Fibroblast of villous mesenchyme (primary cell): ENCODE measurements at regions not wholly inside any gene's neighbourhood (a gene's known extent, or its start where the extent isn't known, plus 50 kb on each side); places are given as distances from the start of the nearest gene placed in this dataset.
A peak's percentile ranks its signal among the peaks of the same experiment; 100 is the strongest.

Source experiments
- DNase-seq: peaks from one replicate; pipeline ENCODE4 v3.0.0-alpha.2; 2010; ENCODE audit warnings: low read depth
- H3K4me3 ChIP-seq: 2 replicates; pipeline ENCODE4 v1.5.1; 2011; ENCODE audit warnings: low read depth, mild to moderate bottlenecking, low read length
- CTCF ChIP-seq: IDR thresholded peaks from 2 replicates; pipeline ENCODE4 v1.5.1; 2012; ENCODE audit warnings: low read depth, mild to moderate bottlenecking, low read length; ENCODE audit not compliant: insufficient read depth

GRCh38 chr21:28261298-28261697 is 731.4 kb downstream of the LTN1 start:
- TF ChIP-seq CTCF: no peak
- no peak for DNase-seq
- no peak overlapping the region for H3K4me3 ChIP-seq

DNA sequence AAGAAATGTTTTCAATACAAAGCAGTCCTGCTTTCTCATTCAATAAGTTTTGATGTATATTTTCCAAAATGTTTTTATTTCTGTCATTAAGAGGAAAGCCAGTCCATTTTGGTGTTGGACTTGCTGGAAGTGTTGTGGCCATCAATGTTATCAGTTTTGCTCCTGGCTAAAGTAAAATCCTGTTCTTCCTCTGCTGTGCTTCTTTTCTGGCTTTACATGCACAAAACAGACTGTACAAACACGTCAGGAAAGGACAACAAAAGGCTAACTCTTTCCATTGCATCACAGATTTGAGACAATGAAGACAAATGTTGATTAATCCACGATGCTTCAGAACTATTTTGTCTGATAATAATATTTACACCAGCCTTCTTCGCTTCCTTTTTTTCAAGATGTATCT is 735.4 kb downstream of the LTN1 start:
- H3K4me3 ChIP-seq: no peak overlapping the region
- peak; percentile 77 for DNase-seq
- TF ChIP-seq CTCF: no peak

- TF ChIP-seq CTCF: no peak
- DNase-seq: peak; percentile 69
- no peak overlapping the region for H3K4me3 ChIP-seq
These were observed 735.8 kb downstream of the LTN1 start for GRCh38 chr21:28256837-28257236.

DNA sequence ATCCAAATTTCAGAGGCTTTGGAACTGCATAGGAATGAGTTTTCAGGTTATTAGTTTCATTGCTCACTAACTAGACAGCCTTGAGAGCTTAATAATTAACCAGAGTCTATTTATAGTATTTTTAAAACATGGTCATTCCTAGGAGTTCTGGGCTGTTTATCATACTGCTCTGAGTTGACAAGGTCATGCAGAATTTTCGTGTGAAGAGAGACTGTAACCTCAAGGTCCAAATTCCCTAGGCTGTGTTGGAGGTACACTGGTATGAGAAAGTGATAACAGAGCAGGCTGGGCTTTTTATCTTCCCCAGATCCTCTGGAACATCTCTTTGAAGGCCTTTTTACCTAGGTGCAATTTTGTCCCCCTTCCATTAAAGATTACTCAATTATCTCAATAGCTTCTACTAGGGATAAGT is 736.3 kb downstream of the LTN1 start:
- no peak overlapping the region for H3K4me3 ChIP-seq
- peak; percentile 65 for DNase-seq
- no peak for TF ChIP-seq CTCF

GRCh38 chr21:28253961-28254360 is 738.7 kb downstream of the LTN1 start:
- no peak for DNase-seq
- no peak for TF ChIP-seq CTCF
- no peak overlapping the region for H3K4me3 ChIP-seq

DNA sequence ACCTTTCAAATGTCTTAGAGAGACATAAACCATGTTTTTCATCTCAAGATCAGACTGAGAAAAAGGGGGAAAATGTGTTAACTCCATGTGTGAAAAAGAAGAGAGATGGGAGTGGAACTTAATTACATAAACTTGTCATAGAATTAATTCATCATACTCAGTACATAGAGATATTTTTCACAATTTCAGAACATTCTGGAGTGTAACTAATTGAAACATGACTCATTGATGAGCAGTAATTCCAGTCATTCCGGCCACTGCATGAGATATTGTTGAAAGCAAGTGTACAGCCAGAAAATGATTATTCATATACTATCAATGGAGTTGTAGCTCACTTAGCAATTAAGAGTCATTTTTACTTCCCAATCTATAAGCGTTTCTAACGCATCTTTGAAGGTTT is 739.3 kb downstream of the LTN1 start:
- no peak overlapping the region for H3K4me3 ChIP-seq
- no peak for TF ChIP-seq CTCF
- no peak for DNase-seq

GRCh38 chr21:28252928-28253327 is 739.7 kb downstream of the LTN1 start:
- TF ChIP-seq CTCF: no peak
- DNase-seq: no peak
- H3K4me3 ChIP-seq: no peak overlapping the region
